ENCODE measurements at regions not wholly inside any gene's neighbourhood (a gene's known extent, or its start where the extent isn't known, plus 50 kb on each side); places are given as distances from the start of the nearest gene placed in this dataset.

DNA sequence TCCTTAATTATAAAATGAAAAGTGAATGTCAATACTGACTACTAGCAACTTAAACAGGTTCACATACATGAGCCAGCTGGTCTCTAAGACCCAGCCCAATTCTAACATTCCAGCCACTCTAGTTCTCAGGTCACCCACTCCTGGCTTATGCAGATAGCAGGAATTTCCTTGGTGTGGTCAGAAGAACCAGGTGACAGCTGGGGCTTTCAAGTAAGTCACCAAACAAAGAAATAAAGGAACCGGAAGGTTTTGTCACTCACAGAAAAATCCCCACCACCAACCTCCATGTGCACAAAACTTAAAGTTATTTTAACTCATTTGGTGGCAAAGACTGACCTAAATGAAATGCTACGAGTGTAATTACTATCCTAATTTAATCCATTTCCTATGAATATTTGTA, 129.6 kb upstream of the CDKN3 start:
- TF ChIP-seq, protein P1, sequence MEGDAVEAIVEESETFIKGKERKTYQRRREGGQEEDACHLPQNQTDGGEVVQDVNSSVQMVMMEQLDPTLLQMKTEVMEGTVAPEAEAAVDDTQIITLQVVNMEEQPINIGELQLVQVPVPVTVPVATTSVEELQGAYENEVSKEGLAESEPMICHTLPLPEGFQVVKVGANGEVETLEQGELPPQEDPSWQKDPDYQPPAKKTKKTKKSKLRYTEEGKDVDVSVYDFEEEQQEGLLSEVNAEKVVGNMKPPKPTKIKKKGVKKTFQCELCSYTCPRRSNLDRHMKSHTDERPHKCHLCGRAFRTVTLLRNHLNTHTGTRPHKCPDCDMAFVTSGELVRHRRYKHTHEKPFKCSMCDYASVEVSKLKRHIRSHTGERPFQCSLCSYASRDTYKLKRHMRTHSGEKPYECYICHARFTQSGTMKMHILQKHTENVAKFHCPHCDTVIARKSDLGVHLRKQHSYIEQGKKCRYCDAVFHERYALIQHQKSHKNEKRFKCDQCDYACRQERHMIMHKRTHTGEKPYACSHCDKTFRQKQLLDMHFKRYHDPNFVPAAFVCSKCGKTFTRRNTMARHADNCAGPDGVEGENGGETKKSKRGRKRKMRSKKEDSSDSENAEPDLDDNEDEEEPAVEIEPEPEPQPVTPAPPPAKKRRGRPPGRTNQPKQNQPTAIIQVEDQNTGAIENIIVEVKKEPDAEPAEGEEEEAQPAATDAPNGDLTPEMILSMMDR (IDR thresholded peaks at IDR 0.05; ENCODE audit: poor library complexity) = no peak
- TF ChIP-seq EZH2phosphoT487 (IDR thresholded peaks at IDR 0.05; ENCODE audit: low read depth, severe bottlenecking, unreplicated experiment) = no peak

Measured in hepatocyte (in vitro differentiated cells).